Erythroblast (primary cell): ENCODE measurements at regions not wholly inside any gene's neighbourhood (a gene's known extent, or its start where the extent isn't known, plus 50 kb on each side); places are given as distances from the start of the nearest gene placed in this dataset.

Source experiments
- GATA1 ChIP-seq: IDR thresholded peaks from 2 replicates; pipeline ENCODE4 v1.6.1; 2011; ENCODE audit warnings: low read depth, mild to moderate bottlenecking, control low read depth, low read length, moderate library complexity
- POLR2A ChIP-seq: IDR thresholded peaks from 2 replicates; pipeline ENCODE4 v1.6.1; 2011; ENCODE audit warnings: mild to moderate bottlenecking, low read length

DNA sequence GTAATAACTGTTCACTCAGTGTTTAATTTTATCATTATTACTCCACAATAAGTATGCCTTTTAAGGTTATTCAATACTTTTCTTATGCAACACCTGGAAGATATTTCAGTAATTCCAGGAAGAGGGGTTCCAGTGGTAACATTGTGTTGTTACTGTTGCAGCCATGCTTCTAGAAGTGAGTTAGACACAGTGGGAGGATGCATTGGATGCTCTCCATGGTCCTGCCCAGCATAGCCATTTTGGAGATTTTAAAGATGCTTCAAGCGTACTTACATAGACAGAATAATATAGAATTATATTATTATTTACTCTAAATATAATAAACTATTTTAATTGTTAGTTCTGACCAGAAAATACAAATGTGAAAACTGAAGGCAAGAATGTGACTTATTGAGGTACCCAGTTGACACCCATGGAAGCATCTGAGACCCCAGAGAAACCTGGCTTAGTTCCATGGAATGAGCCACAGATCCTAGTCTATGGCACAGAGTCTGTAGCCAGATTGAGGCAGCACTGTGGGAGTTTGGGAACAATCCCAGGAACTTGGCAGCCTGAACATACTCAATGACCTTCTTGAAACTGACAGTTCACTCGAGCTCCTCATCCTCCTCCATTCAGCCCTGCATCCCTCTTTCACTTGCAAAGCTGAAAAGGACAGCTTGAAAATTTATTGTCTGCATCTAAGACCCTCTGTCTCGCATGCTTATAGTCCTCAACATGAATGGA, 190.1 kb upstream of the HS3ST4 start:
- TF ChIP-seq POLR2A (no peak), GATA1 (no peak)
